HCT116 (cell line): ENCODE measurements at regions not wholly inside any gene's neighbourhood (a gene's known extent, or its start where the extent isn't known, plus 50 kb on each side); places are given as distances from the start of the nearest gene placed in this dataset.

Source experiments
- CTCF ChIP-seq, 3 experiments: fragments of 200-600 bp in 1 of 3; sonication (generic) in 1 of 3; IDR thresholded peaks in 2 of 3; conservative IDR thresholded peaks in 1 of 3; 2 replicates each; pipeline ENCODE4 v1.5.1; 2012 to 2017; ENCODE audit warnings: low read depth in 2 of 3, low read length in 2 of 3, antibody characterized with exemption in 1 of 3, borderline replicate concordance in 1 of 3, control low read depth in 1 of 3, mild to moderate bottlenecking in 1 of 3, mixed read lengths in 1 of 3, mixed run types in 1 of 3, moderate library complexity in 1 of 3; ENCODE audit not compliant: insufficient read depth in 1 of 3
- EGR1 ChIP-seq: IDR thresholded peaks from 2 replicates; pipeline ENCODE4 v1.6.1; 2012; ENCODE audit warnings: low read depth
- POLR2A ChIP-seq: IDR thresholded peaks from 2 replicates; pipeline ENCODE4 v1.7.0; 2011; ENCODE audit warnings: borderline replicate concordance; ENCODE audit not compliant: insufficient read depth, insufficient read length; ENCODE audit errors: extremely low read depth
- SP1 ChIP-seq: IDR thresholded peaks from 2 replicates; pipeline ENCODE4 v1.6.1; 2012; ENCODE audit warnings: low read depth
- YY1 ChIP-seq: IDR thresholded peaks from 2 replicates; pipeline ENCODE4 v1.6.1; 2011; ENCODE audit warnings: low read length, low read depth, moderate library complexity, mild to moderate bottlenecking; ENCODE audit not compliant: insufficient replicate concordance; ENCODE audit errors: extremely low read depth

GRCh38 chr1:10864776-10865175 lies 68.3 kb upstream of the CASZ1 start:
- TF ChIP-seq EGR1 (no peak), POLR2A (no peak), CTCF (IDR thresholded peaks at IDR 0.05 in 2 of 3, conservative IDR thresholded peaks at IDR 0.05 in 1 of 3; ENCODE audit: borderline replicate concordance in 1 of 3, insufficient read depth in 1 of 3, low read depth in 2 of 3, low read length in 2 of 3) (no peak), SP1 (no peak), YY1 (no peak)
